Stimulated activated memory B cell treated with anti-CD40 and anti-IgM and Interleukin-4, amounts not matched to agents 10 μg/mL and 1 μg/mL and 100 μg/mL, for 72 hours (primary cell): ENCODE measurements at regions not wholly inside any gene's neighbourhood (a gene's known extent, or its start where the extent isn't known, plus 50 kb on each side); places are given as distances from the start of the nearest gene placed in this dataset.

Source experiments
- ATAC-seq: fragments of 150-1000 bp; cut with Tn5 transposase; 2 replicates; pipeline ENCODE4 v1.10.0; 2021
- H3K27ac Mint-ChIP-seq: one replicate; pipeline ENCODE4 v1.8.0; 2022; ENCODE audit warnings: mild to moderate bottlenecking, mixed read lengths
- H3K27me3 Mint-ChIP-seq: one replicate; pipeline ENCODE4 v1.8.0; 2022; ENCODE audit warnings: mixed read lengths
- H3K36me3 Mint-ChIP-seq: one replicate; pipeline ENCODE4 v1.8.0; 2022; ENCODE audit warnings: mixed read lengths
- H3K4me1 Mint-ChIP-seq: one replicate; pipeline ENCODE4 v1.8.0; 2022; ENCODE audit warnings: mixed read lengths
- H3K4me3 Mint-ChIP-seq: one replicate; pipeline ENCODE4 v1.8.0; 2022; ENCODE audit warnings: mild to moderate bottlenecking, moderate library complexity, mixed read lengths
- H3K9me3 Mint-ChIP-seq: one replicate; pipeline ENCODE4 v1.8.0; 2022; ENCODE audit warnings: mixed read lengths

DNA sequence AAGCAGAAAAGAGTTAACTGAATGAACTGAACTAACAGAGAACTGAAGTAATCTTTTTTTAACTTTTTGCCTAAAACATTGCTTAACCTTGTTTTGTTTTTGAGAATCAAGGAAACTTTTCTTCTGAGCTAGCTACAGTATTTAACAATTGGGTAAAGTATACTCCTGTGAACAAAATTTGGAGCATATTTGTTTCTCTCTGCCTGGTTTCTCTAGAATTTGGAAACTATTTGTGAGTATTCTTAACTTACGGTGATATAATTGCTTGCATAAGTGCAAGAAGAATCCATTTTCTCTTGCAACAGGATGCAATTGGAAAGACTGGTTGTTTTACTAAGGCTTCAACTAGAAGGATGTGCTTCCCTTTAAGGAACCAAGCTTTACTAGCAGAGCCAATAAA lies 65.9 kb upstream of the FAM98A start:
- Mint-ChIP-seq H3K4me1 (no peaks in the 10 kb centered on the region), H3K9me3 (peaks cover 3% of the 10 kb centered on the region), H3K27me3 (no peaks in the 10 kb centered on the region), H3K27ac (no peak overlapping the region), H3K36me3 (no peaks in the 10 kb centered on the region), H3K4me3 (no peak overlapping the region)
- ATAC-seq, result no peak

DNA sequence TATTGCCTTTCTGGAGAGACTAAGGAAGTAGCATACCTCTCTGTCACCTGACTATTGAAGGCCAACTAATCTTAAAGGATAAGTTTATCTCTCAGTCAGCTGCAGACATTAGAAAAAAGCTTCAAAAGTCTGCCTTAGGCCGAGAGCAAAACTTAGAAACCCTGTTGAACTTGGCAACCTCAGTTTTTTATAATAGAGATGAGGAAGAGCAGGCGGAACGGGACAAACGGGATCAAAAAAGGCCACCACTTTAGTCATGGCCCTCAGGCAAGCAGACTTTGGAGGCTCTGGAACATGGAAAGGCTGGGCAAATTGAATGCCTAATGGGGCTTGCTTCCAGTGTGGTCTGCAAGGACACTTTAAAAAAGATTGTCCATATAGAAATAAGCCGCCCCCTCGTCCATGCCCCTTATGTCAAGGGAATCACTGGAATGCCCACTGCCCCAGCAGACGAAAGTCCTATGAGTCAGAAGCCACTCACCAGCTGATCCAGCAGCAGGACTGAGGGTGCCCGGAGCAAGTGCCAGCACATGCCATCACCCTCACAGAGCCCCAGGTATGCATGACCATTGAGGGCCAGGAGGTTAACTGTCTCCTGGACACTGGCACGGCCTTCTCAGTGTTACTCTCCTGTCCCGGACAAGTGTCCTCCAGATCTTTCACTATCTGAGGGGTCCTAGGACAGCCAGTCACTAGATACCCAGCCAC lies 61.5 kb upstream of the FAM98A start:
- Mint-ChIP-seq H3K4me1 (no peaks in the 10 kb centered on the region), H3K36me3 (no peaks in the 10 kb centered on the region), H3K27ac (no peak overlapping the region), H3K27me3 (no peaks in the 10 kb centered on the region), H3K4me3 (no peak overlapping the region), H3K9me3 (no peaks in the 10 kb centered on the region)
- ATAC-seq, result no peak

DNA sequence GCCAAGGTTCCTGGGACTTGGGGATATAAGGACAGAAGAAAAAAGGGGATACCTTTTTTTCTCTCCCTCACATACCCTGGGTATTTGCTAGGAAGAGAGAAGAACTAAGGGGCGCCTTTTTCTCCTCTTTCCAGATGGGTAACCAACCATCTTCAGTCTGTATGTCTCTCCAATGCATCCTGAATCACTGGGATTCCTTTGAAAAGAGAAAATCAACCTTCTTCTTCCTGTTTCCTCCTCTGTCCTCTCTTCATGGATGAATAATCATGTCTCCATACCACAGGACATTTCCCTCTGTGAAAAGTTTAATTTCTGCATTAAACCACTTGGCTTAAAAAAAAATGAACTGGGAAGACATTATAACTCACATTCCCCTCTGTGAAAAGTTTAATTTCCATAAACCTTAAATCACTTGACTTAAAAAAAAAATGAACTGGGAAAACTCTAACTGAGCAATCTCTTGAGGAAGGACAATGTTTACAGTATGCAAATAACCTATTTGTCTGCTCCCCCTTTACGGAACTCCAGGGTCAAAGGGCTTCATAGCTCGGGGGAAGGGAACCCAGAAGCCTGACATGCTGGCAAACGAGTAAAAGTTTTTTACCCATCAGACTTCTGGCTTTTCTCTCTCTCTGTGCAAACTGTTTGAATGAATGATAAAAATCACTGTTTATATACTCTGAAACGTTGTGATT lies 56.7 kb upstream of the FAM98A start:
- no peak for ATAC-seq
- Mint-ChIP-seq H3K4me1 (no peaks in the 10 kb centered on the region), H3K27me3 (peaks cover 17% of the 10 kb centered on the region), H3K9me3 (peaks cover 9% of the 10 kb centered on the region), H3K36me3 (no peaks in the 10 kb centered on the region), H3K4me3 (no peak overlapping the region), H3K27ac (no peak overlapping the region)

DNA sequence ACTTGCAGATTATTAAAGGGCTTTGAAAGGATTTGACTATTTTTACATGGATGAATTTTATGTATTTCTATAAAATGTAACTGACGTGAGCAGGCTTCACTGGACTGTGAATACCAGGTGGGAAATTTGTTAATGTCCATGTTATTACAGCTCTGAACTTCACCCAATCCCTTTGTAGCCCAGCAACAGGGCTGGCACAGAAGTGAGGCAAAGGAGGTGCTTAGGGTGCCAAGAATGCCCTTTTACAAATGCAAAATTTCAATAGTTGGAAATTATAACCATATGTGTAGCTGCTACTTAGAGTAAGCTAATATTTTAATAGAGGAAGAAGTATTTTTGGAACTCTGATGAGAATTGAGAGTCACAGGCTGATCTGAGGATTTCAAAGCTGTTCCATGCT lies 53.7 kb upstream of the FAM98A start:
- ATAC-seq, result no peak
- Mint-ChIP-seq H3K27ac (no peak overlapping the region), H3K4me3 (no peak overlapping the region), H3K36me3 (no peaks in the 10 kb centered on the region), H3K9me3 (peaks cover 9% of the 10 kb centered on the region), H3K4me1 (peaks cover 5% of the 10 kb centered on the region), H3K27me3 (peaks cover 25% of the 10 kb centered on the region)

- no peaks in the 10 kb centered on the region for H3K36me3 Mint-ChIP-seq
- H3K27ac Mint-ChIP-seq, result no peak overlapping the region
- H3K4me3 Mint-ChIP-seq, result no peak overlapping the region
- H3K9me3 Mint-ChIP-seq, result peaks cover 12% of the 10 kb centered on the region
- H3K4me1 Mint-ChIP-seq, result peaks cover 5% of the 10 kb centered on the region
- H3K27me3 Mint-ChIP-seq, result peaks cover 36% of the 10 kb centered on the region
- no peak for ATAC-seq
Observed at GRCh38 chr2:33650171-33650570, 51.1 kb upstream of the FAM98A start.
